ENCODE measurements at regions not wholly inside any gene's neighbourhood (a gene's known extent, or its start where the extent isn't known, plus 50 kb on each side); places are given as distances from the start of the nearest gene placed in this dataset.

GRCh38 chr4:135418353-135418752 is 1216.8 kb upstream of the PABPC4L start:
- no peak for TF ChIP-seq CTCF (IDR thresholded peaks at IDR 0.05)
- TF ChIP-seq POLR2A (IDR thresholded peaks at IDR 0.05) = no peak
- no peak for TF ChIP-seq POLR2AphosphoS5 (IDR thresholded peaks at IDR 0.05)

Data from gastroesophageal sphincter (tissue), 3 donors.